PFSK-1 (cell line): ENCODE measurements at regions not wholly inside any gene's neighbourhood (a gene's known extent, or its start where the extent isn't known, plus 50 kb on each side); places are given as distances from the start of the nearest gene placed in this dataset.

ENCODE experiments used
- FOXP2 ChIP-seq: optimal IDR thresholded peaks from 2 replicates; pipeline ENCODE3; 2011; ENCODE audit warnings: borderline replicate concordance, control low read depth, inconsistent platforms; ENCODE audit not compliant: insufficient read depth; ENCODE audit errors: extremely low read length, extremely low read depth
- POLR2AphosphoS5 ChIP-seq: IDR thresholded peaks from 2 replicates; pipeline ENCODE4 v1.6.1; 2012; ENCODE audit warnings: low read depth, mild to moderate bottlenecking, control low read depth, low read length, moderate library complexity
- SIN3A ChIP-seq: IDR thresholded peaks from 2 replicates; pipeline ENCODE4 v1.6.1; 2012; ENCODE audit warnings: mild to moderate bottlenecking, low read length, moderate library complexity, borderline replicate concordance; ENCODE audit not compliant: insufficient read depth
- TAF1 ChIP-seq: IDR thresholded peaks from 2 replicates; pipeline ENCODE4 v1.6.1; 2012; ENCODE audit warnings: low read length, control low read depth, borderline replicate concordance; ENCODE audit not compliant: insufficient read depth
- TF ChIP-seq, protein P1 (sequence below), 2 experiments: IDR thresholded peaks; 2 replicates each; pipeline versions ENCODE4 v1.6.1 to v1.8.0; 2011 to 2012; ENCODE audit warnings: low read depth in 2 of 2, low read length in 2 of 2, control low read depth in 1 of 2, inconsistent platforms in 1 of 2, mild to moderate bottlenecking in 1 of 2, moderate library complexity in 1 of 2; ENCODE audit not compliant: insufficient read depth in 1 of 2

DNA sequence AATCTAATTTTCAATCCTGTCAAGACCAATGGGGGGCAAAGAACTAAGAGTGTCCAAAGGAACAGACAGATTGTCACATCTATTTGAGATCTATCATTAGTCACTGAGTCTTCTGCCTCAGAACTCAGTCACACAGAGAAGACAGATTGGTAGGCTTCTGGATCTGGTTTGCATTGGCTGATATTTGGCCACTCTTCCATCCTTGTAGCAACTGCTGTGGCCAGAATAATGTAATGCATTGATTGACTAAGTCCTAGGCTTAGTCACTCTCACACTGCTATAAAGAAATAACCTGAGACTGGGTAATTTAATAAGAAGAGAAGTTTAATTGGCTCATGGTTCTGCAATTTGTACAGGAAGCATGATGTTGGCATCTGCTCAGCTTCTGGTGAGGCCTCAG is 458.5 kb downstream of the ACTL7B start:
- TF ChIP-seq, protein P1, sequence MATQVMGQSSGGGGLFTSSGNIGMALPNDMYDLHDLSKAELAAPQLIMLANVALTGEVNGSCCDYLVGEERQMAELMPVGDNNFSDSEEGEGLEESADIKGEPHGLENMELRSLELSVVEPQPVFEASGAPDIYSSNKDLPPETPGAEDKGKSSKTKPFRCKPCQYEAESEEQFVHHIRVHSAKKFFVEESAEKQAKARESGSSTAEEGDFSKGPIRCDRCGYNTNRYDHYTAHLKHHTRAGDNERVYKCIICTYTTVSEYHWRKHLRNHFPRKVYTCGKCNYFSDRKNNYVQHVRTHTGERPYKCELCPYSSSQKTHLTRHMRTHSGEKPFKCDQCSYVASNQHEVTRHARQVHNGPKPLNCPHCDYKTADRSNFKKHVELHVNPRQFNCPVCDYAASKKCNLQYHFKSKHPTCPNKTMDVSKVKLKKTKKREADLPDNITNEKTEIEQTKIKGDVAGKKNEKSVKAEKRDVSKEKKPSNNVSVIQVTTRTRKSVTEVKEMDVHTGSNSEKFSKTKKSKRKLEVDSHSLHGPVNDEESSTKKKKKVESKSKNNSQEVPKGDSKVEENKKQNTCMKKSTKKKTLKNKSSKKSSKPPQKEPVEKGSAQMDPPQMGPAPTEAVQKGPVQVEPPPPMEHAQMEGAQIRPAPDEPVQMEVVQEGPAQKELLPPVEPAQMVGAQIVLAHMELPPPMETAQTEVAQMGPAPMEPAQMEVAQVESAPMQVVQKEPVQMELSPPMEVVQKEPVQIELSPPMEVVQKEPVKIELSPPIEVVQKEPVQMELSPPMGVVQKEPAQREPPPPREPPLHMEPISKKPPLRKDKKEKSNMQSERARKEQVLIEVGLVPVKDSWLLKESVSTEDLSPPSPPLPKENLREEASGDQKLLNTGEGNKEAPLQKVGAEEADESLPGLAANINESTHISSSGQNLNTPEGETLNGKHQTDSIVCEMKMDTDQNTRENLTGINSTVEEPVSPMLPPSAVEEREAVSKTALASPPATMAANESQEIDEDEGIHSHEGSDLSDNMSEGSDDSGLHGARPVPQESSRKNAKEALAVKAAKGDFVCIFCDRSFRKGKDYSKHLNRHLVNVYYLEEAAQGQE (IDR thresholded peaks at IDR 0.05; ENCODE audit: insufficient read depth in 1 of 2, low read depth in 2 of 2, low read length in 2 of 2): no peak
- no peak for TF ChIP-seq TAF1
- no peak for TF ChIP-seq POLR2AphosphoS5
- no peak for TF ChIP-seq SIN3A
- TF ChIP-seq FOXP2: no peak

DNA sequence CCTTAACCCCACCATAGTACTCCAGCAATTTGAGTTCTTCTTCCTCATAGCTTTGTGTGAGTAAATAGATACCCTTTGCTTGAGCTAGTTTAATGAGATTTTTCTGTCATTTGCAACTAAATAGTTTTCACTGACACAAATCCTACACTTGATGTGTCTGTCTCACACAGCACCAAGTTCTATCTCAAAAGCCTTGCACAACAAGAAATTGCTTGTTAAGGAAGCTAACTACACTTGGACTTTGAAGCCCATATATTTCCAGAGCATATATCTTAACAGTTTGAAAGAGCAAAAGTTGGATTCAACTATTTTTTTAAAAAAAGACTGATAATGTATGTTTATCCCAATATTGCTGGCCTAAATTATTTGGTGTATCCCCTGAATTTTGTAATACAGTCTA is 459.2 kb downstream of the ACTL7B start:
- TF ChIP-seq FOXP2 (no peak), SIN3A (no peak), POLR2AphosphoS5 (no peak), TAF1 (no peak)
- TF ChIP-seq, protein P1 (IDR thresholded peaks at IDR 0.05; ENCODE audit: insufficient read depth in 1 of 2, low read depth in 2 of 2, low read length in 2 of 2): no peak

DNA sequence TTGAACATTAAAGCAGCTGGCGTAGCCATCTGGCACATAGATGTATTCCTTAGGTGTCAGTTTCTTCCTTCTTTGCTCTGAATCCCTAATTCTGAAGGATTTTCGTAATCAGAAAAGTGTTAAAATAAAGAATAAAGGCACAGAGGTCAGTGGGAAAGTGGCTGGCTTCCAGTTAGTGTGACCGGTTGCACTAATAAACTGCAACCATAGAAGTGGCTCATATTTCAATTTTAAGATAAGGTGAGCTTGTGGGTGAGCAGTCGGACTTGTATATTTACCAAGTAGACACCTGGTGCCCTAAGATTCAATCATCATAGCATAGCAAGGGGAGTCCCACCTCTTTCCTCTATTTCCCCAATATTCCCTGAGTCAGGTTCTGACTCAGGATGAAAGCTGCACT is 459.6 kb downstream of the ACTL7B start:
- no peak for TF ChIP-seq POLR2AphosphoS5
- no peak for TF ChIP-seq FOXP2
- TF ChIP-seq, protein P1 (IDR thresholded peaks at IDR 0.05; ENCODE audit: insufficient read depth in 1 of 2, low read depth in 2 of 2, low read length in 2 of 2): no peak
- no peak for TF ChIP-seq SIN3A
- TF ChIP-seq TAF1: no peak

GRCh38 chr9:108395421-108395820 is 460.4 kb downstream of the ACTL7B start:
- TF ChIP-seq POLR2AphosphoS5 (no peak), FOXP2 (no peak), SIN3A (no peak), TAF1 (no peak)
- TF ChIP-seq, protein P1 (IDR thresholded peaks at IDR 0.05; ENCODE audit: insufficient read depth in 1 of 2, low read depth in 2 of 2, low read length in 2 of 2): no peak

- TF ChIP-seq, protein P1 (IDR thresholded peaks at IDR 0.05; ENCODE audit: insufficient read depth in 1 of 2, low read depth in 2 of 2, low read length in 2 of 2): no peak
- TF ChIP-seq FOXP2: no peak
- no peak for TF ChIP-seq TAF1
These were observed 461.1 kb downstream of the ACTL7B start for GRCh38 chr9:108394726-108395125.
